ENCODE measurements at regions not wholly inside any gene's neighbourhood (a gene's known extent, or its start where the extent isn't known, plus 50 kb on each side); places are given as distances from the start of the nearest gene placed in this dataset.

GRCh38 chr3:94206291-94206690, 143.4 kb downstream of the NSUN3 start:
- H3K4me3 ChIP-seq = no peak overlapping the region
- no peak for DNase-seq (ENCODE audit: low read depth in 1 of 2, low spot score in 1 of 2)
- H3K36me3 ChIP-seq = no peaks in the 10 kb centered on the region
- no peaks in the 10 kb centered on the region for H3K4me1 ChIP-seq (ENCODE audit: low read depth)
- H3K27ac ChIP-seq = no peak overlapping the region
- H3K9me3 ChIP-seq (ENCODE audit: low read depth) = no peaks in the 10 kb centered on the region
- no peak for TF ChIP-seq CTCF (IDR thresholded peaks at IDR 0.05; ENCODE audit: low read depth, low read length)
- H3K27me3 ChIP-seq = no peaks in the 10 kb centered on the region

DNA sequence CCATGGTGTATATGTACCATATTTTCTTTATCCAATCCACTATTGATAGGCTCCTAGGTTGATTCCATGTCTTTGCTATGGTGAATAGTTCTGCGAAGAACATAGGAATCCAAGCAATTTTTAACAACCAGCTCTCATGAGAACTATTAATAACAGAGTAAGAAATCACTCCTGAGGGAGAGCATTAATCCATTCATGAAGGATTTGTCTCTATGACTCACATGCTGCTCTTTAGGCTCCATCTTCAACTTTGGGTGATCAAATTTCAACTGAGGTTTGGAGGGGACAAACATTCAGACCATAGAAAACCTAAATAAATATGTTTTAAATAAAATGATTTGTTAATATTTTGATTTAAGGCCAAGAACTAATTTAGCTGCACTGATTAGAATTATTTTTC, 147.4 kb downstream of the NSUN3 start:
- no peak for DNase-seq (ENCODE audit: low read depth in 1 of 2, low spot score in 1 of 2)
- H3K9me3 ChIP-seq (ENCODE audit: low read depth) = no peaks in the 10 kb centered on the region
- H3K36me3 ChIP-seq = no peaks in the 10 kb centered on the region
- no peaks in the 10 kb centered on the region for H3K27me3 ChIP-seq
- H3K4me3 ChIP-seq = no peak overlapping the region
- H3K4me1 ChIP-seq (ENCODE audit: low read depth) = no peaks in the 10 kb centered on the region
- no peak for TF ChIP-seq CTCF (IDR thresholded peaks at IDR 0.05; ENCODE audit: low read depth, low read length)
- no peak overlapping the region for H3K27ac ChIP-seq

DNA sequence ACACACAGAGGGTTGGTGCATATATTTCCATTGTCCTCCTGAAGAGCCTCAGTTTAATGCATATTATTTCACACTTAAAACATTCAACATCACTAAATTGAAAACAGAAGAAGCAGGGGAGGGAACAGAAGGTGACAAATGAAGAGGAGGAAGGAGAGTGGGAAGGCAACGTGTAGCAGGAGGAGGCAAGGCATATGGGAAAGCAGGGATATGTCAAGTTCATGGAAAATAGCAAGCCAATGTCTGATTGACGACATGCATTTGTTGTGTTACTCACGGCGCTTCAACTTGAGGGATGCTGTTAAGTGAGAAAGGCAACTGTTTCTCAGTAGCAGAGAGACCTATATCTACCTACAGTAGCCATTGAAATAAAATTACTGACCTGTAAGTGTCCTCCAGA, 154.5 kb downstream of the NSUN3 start:
- Histone ChIP-seq H3K36me3 (no peaks in the 10 kb centered on the region), H3K9me3 (ENCODE audit: low read depth) (no peaks in the 10 kb centered on the region), H3K27ac (no peak overlapping the region), H3K27me3 (no peaks in the 10 kb centered on the region), H3K4me3 (no peak overlapping the region), H3K4me1 (ENCODE audit: low read depth) (no peaks in the 10 kb centered on the region)
- no peak for DNase-seq (ENCODE audit: low read depth in 1 of 2, low spot score in 1 of 2)
- no peak for TF ChIP-seq CTCF (IDR thresholded peaks at IDR 0.05; ENCODE audit: low read depth, low read length)

- Histone ChIP-seq H3K4me1 (ENCODE audit: low read depth) (no peaks in the 10 kb centered on the region), H3K27ac (no peak overlapping the region), H3K36me3 (no peaks in the 10 kb centered on the region), H3K4me3 (no peak overlapping the region), H3K27me3 (no peaks in the 10 kb centered on the region), H3K9me3 (ENCODE audit: low read depth) (no peaks in the 10 kb centered on the region)
- no peak for TF ChIP-seq CTCF (IDR thresholded peaks at IDR 0.05; ENCODE audit: low read depth, low read length)
- no peak for DNase-seq (ENCODE audit: low read depth in 1 of 2, low spot score in 1 of 2)
Observed at GRCh38 chr3:94220426-94220825, 157.6 kb downstream of the NSUN3 start.

- Histone ChIP-seq H3K27me3 (no peaks in the 10 kb centered on the region), H3K27ac (no peak overlapping the region), H3K36me3 (no peaks in the 10 kb centered on the region), H3K9me3 (ENCODE audit: low read depth) (no peaks in the 10 kb centered on the region), H3K4me3 (no peak overlapping the region), H3K4me1 (ENCODE audit: low read depth) (no peaks in the 10 kb centered on the region)
- no peak for DNase-seq (ENCODE audit: low read depth in 1 of 2, low spot score in 1 of 2)
- TF ChIP-seq CTCF (IDR thresholded peaks at IDR 0.05; ENCODE audit: low read depth, low read length) = no peak
Observed at GRCh38 chr3:94221829-94222228, 159.0 kb downstream of the NSUN3 start.

All from cardiac muscle cell (in vitro differentiated cells and primary cell).